Prostate gland (tissue), 2 donors: ENCODE measurements at regions not wholly inside any gene's neighbourhood (a gene's known extent, or its start where the extent isn't known, plus 50 kb on each side); places are given as distances from the start of the nearest gene placed in this dataset.
"Not testable (repeated sequence)": the region's sequence is repeated elsewhere in the genome, so short reads cannot be mapped to it uniquely, and the experiment has no call there.

Source experiments
- CTCF ChIP-seq, 4 experiments: fragments of 200-600 bp in 2 of 4; fragments of 450-650 bp in 2 of 4; sonication (generic) in 2 of 4; IDR thresholded peaks; 1 replicate in 3 of 4; 2 replicates in 1 of 4; pipeline ENCODE4 v1.5.1; 2016 to 2019; ENCODE audit warnings: antibody characterized with exemption in 4 of 4, mild to moderate bottlenecking in 2 of 4, moderate library complexity in 2 of 4
- POLR2AphosphoS5 ChIP-seq: sonication (generic); formaldehyde crosslinking; IDR thresholded peaks from one replicate; pipeline ENCODE4 v1.6.1; 2017; ENCODE audit warnings: antibody characterized with exemption

GRCh38 chr14:106233191-106233590 is 706.8 kb downstream of the TMEM121 start:
- TF ChIP-seq POLR2AphosphoS5; CTCF (IDR thresholded peaks at IDR 0.05): not testable (repeated sequence)
